SU-DHL-6 (cell line): ENCODE measurements at regions not wholly inside any gene's neighbourhood (a gene's known extent, or its start where the extent isn't known, plus 50 kb on each side); places are given as distances from the start of the nearest gene placed in this dataset.

Source experiments
- CTCF ChIP-seq: fragments of 200-600 bp; sonication (generic); IDR thresholded peaks from one replicate; pipeline ENCODE4 v1.5.1; 2017; ENCODE audit warnings: antibody characterized with exemption, mild to moderate bottlenecking, low read length, moderate library complexity; ENCODE audit not compliant: insufficient read depth, poor library complexity, severe bottlenecking
- EZH2phosphoT487 ChIP-seq: fragments of 200-600 bp; sonication (generic), shearing (Covaris generic); conservative IDR thresholded peaks from 2 replicates; pipeline ENCODE4 v1.6.1; 2018; ENCODE audit warnings: mild to moderate bottlenecking, antibody characterized with exemption, low read length, moderate library complexity, mixed read lengths

- TF ChIP-seq CTCF (no peak), EZH2phosphoT487 (no peak)
These were observed 231.4 kb downstream of the CWH43 start for GRCh38 chr4:49217492-49217891.
